ENCODE measurements at regions not wholly inside any gene's neighbourhood (a gene's known extent, or its start where the extent isn't known, plus 50 kb on each side); places are given as distances from the start of the nearest gene placed in this dataset.

- Histone ChIP-seq H4K20me1 (ENCODE audit: insufficient read depth) (no peaks in the 10 kb centered on the region), H3K36me3 (ENCODE audit: control insufficient read depth in 1 of 2, insufficient read depth in 2 of 2, low read length in 2 of 2) (no peaks in the 10 kb centered on the region), H3K27ac (ENCODE audit: low read depth, low read length) (no peak overlapping the region), H3K4me1 (ENCODE audit: control insufficient read depth in 1 of 2, insufficient read depth in 2 of 2, low read length in 2 of 2) (no peaks in the 10 kb centered on the region), H3K9me3 (ENCODE audit: control insufficient read depth in 1 of 2, insufficient read depth in 1 of 2, low read depth in 1 of 2, low read length in 2 of 2) (no peaks in the 10 kb centered on the region), H3K4me2 (ENCODE audit: low read length) (no peak overlapping the region), H2AFZ (ENCODE audit: low read depth, low read length, poor library complexity, severe bottlenecking) (no peak overlapping the region), H3K4me3 (replicated peaks in 1 of 2; ENCODE audit: low read depth in 1 of 2, low read length in 2 of 2) (no peak overlapping the region), H3K9ac (ENCODE audit: low read length) (no peak overlapping the region), H3K27me3 (ENCODE audit: insufficient read depth, low read length) (no peaks in the 10 kb centered on the region), H3K79me2 (ENCODE audit: insufficient read depth, low read length) (no peaks in the 10 kb centered on the region), H3K9me2 (ENCODE audit: insufficient read depth) (no peaks in the 10 kb centered on the region)
- ATAC-seq (no peak), DNase-seq (ENCODE audit: low read depth, low spot score) (no peak)
- intact Hi-C loops (cut with micrococcal nuclease) = no loop called here
- CTCF ChIA-PET = interaction anchor here (1.0 to 1.1 kb wide), 2 partner anchors 9 to 307 kb away, joined by 3 read pairs; no protein-coding TSS in a partner anchor
- BruUV-seq (replicated peaks) = no TSS peak
- RAD21 ChIA-PET (ENCODE audit: low non-redundant PET in 1 of 2, low total read pairs in 2 of 2, uncharacterized antibody in 2 of 2, unreplicated experiment in 2 of 2) = no interaction called here
- TF ChIP-seq YY1 (IDR thresholded peaks at IDR 0.05; ENCODE audit: extremely low read depth, insufficient replicate concordance, low read depth, low read length) (no peak), POLR2AphosphoS5 (IDR thresholded peaks at IDR 0.05; ENCODE audit: low read depth, low read length) (no peak), POLR2A (IDR thresholded peaks at IDR 0.05; ENCODE audit: borderline replicate concordance, extremely low read depth, insufficient read depth, insufficient read length) (no peak), CBX3 (IDR thresholded peaks at IDR 0.05; ENCODE audit: low read depth) (no peak), CEBPB (IDR thresholded peaks at IDR 0.05; ENCODE audit: low read depth) (no peak), CTCF (IDR thresholded peaks at IDR 0.05 in 2 of 3, conservative IDR thresholded peaks at IDR 0.05 in 1 of 3; ENCODE audit: borderline replicate concordance in 1 of 3, insufficient read depth in 1 of 3, low read depth in 2 of 3, low read length in 2 of 3) (no peak), SIN3A (IDR thresholded peaks at IDR 0.05; ENCODE audit: low read depth) (no peak), FOSL1 (IDR thresholded peaks at IDR 0.05; ENCODE audit: low read depth) (no peak), SRF (IDR thresholded peaks at IDR 0.05; ENCODE audit: low read depth) (no peak), ELF1 (IDR thresholded peaks at IDR 0.05; ENCODE audit: borderline replicate concordance, low read depth) (no peak), ZBTB33 (IDR thresholded peaks at IDR 0.05; ENCODE audit: extremely low read depth, insufficient replicate concordance, low read length) (no peak), EZH2phosphoT487 (IDR thresholded peaks at IDR 0.05; ENCODE audit: borderline replicate concordance) (no peak), JUND (IDR thresholded peaks at IDR 0.05) (no peak), SP1 (IDR thresholded peaks at IDR 0.05; ENCODE audit: low read depth) (no peak), REST (IDR thresholded peaks at IDR 0.05; ENCODE audit: low read depth) (no peak), ZNF274 (IDR thresholded peaks at IDR 0.05; ENCODE audit: low read depth, low read length) (no peak), EGR1 (IDR thresholded peaks at IDR 0.05; ENCODE audit: low read depth) (no peak), ZFX (IDR thresholded peaks at IDR 0.05) (no peak)
- TF ChIP-seq, protein P1, sequence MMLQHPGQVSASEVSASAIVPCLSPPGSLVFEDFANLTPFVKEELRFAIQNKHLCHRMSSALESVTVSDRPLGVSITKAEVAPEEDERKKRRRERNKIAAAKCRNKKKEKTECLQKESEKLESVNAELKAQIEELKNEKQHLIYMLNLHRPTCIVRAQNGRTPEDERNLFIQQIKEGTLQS (IDR thresholded peaks at IDR 0.05) = no peak
- TF ChIP-seq, protein P2, sequence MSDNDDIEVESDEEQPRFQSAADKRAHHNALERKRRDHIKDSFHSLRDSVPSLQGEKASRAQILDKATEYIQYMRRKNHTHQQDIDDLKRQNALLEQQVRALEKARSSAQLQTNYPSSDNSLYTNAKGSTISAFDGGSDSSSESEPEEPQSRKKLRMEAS (IDR thresholded peaks at IDR 0.05) = no peak
- POLR2A ChIA-PET = no interaction called here
Measured at GRCh38 chr3:188046561-188047211, 107.3 kb upstream of the LPP start.

Data from HCT116 (cell line).